ENCODE measurements at regions not wholly inside any gene's neighbourhood (a gene's known extent, or its start where the extent isn't known, plus 50 kb on each side); places are given as distances from the start of the nearest gene placed in this dataset.
"Not testable (repeated sequence)": the region's sequence is repeated elsewhere in the genome, so short reads cannot be mapped to it uniquely, and the experiment has no call there.

DNA sequence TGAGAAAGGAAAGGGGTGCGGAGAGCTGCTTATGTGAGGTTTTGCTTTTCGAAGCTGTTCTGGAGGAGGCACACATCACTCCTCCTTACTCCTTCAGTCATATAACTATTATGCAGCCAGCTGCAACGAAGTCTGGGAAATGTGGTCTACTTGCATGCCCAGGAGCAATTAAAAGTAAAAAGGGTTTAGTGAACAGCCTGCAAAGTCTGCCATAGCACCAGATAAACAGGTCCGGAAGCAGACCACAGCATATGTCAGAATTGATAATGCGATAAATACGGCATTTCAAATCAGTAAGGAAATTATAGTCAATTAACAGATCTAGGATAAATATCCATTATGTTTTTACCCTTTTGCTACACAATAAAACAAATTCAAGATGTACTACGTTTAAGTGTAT is 99.5 kb downstream of the POLR2M start:
- H2AK5ac ChIP-seq (ENCODE audit: insufficient read length, low read length): no peak overlapping the region
- H3K23me2 ChIP-seq (ENCODE audit: insufficient read length, low read depth, low read length, poor library complexity, severe bottlenecking): no peaks in the 10 kb centered on the region
- H4K5ac ChIP-seq (ENCODE audit: insufficient read length, low read depth, low read length): no peak overlapping the region
- no CpG with 5 or more reads among the region's 7 CpGs for WGBS (ENCODE audit: extremely low coverage, insufficient read length, low lambda C conversion rate)
- H2BK20ac ChIP-seq (ENCODE audit: low read depth, low read length, poor library complexity, severe bottlenecking): no peak overlapping the region
- no peak overlapping the region for H4K91ac ChIP-seq (ENCODE audit: insufficient read length, low read depth, low read length)
- H3K9me3 Mint-ChIP-seq: peaks cover 2 to 3% of the 10 kb centered on the region in 2 experiments; a peak in 3 of 5 replicates
- no peak overlapping the region for H4K8ac ChIP-seq (replicated peaks; ENCODE audit: insufficient read length, low read depth, low read length)
- H3K27ac ChIP-seq (ENCODE audit: insufficient read length, low read depth, low read length): no peak overlapping the region
- no peak for DNase-seq
- no peak overlapping the region for H3K4ac ChIP-seq (ENCODE audit: low read depth, low read length)
- no peak overlapping the region for H3K14ac ChIP-seq (ENCODE audit: insufficient read depth, low read length)
- no peak overlapping the region for H3K4me3 Mint-ChIP-seq
- no peaks in the 10 kb centered on the region for H3K27me3 ChIP-seq (ENCODE audit: insufficient read depth, low read length)
- no peaks in the 10 kb centered on the region for H3K9me3 ChIP-seq (ENCODE audit: control insufficient read depth, low read depth, low read length)
- H3K4me1 ChIP-seq (ENCODE audit: insufficient read depth, low read length): no peaks in the 10 kb centered on the region
- H2AFZ ChIP-seq (ENCODE audit: low read length): no peak overlapping the region
- no peak overlapping the region for H2BK120ac ChIP-seq (ENCODE audit: low read depth, low read length, poor library complexity, severe bottlenecking)
- H3K9ac ChIP-seq (ENCODE audit: extremely low read depth, insufficient read length, low read length): no peak overlapping the region
- no peak overlapping the region for H3K56ac ChIP-seq (ENCODE audit: insufficient read length, low read depth, low read length)
- no peaks in the 10 kb centered on the region for H3K79me1 ChIP-seq (ENCODE audit: insufficient read depth, low read depth, low read length, poor library complexity, severe bottlenecking)
- H3K4me1 Mint-ChIP-seq: no peaks in the 10 kb centered on the region
- TF ChIP-seq CTCF (conservative IDR thresholded peaks at IDR 0.05): no peak
- no peak overlapping the region for H2BK12ac ChIP-seq (ENCODE audit: insufficient read length, low read depth, low read length)
- no peaks in the 10 kb centered on the region; the same call in 1 of the 2 replicates for H3K27me3 Mint-ChIP-seq (ENCODE audit: low read depth)
- H3K4me2 ChIP-seq (ENCODE audit: insufficient read depth, insufficient read length, low read length): no peak overlapping the region
- H4K20me1 ChIP-seq (ENCODE audit: control insufficient read depth, insufficient read depth, insufficient read length): no peaks in the 10 kb centered on the region
- H2BK5ac ChIP-seq (ENCODE audit: insufficient read length, low read length): no peak overlapping the region
- no peaks in the 10 kb centered on the region for H3K36me3 Mint-ChIP-seq (ENCODE audit: insufficient read depth in 1 of 3, low read depth in 3 of 3)
- no peak overlapping the region for H3K18ac ChIP-seq (ENCODE audit: insufficient read length, low read depth, low read length)
- H3T11ph ChIP-seq (ENCODE audit: low read length): no peak overlapping the region
- no peak overlapping the region for H3K23ac ChIP-seq (ENCODE audit: insufficient read length, low read depth, low read length)
- H2BK15ac ChIP-seq (ENCODE audit: low read depth, low read length): no peak overlapping the region
- no peaks in the 10 kb centered on the region for H3K79me2 ChIP-seq (ENCODE audit: insufficient read depth, low read length)
- H3K27ac Mint-ChIP-seq: no peak overlapping the region

DNA sequence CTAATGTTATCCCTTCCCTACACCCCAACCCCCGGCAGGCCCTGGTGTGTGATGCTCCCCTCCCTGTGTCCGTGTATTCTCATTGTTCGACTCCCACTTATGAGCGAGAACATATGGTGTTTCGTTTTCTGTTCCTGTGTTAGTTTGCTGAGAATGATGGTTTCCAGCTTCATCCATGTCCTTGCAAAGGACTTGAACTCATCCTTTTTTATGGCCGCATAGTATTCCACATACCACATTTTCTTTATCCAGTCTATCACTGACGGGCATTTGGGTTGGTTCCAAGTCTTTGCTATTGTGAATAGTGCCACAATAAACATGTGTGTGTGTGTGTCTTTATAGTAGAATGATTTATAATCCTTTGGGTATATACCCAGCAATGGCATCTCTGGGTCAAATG is 102.8 kb downstream of the POLR2M start:
- H2BK5ac ChIP-seq (ENCODE audit: insufficient read length, low read length); H2BK12ac ChIP-seq (ENCODE audit: insufficient read length, low read depth, low read length); H3K9me3 ChIP-seq (ENCODE audit: control insufficient read depth, low read depth, low read length); H3K79me1 ChIP-seq (ENCODE audit: insufficient read depth, low read depth, low read length, poor library complexity, severe bottlenecking); H3K27me3 Mint-ChIP-seq (ENCODE audit: low read depth); H3K56ac ChIP-seq (ENCODE audit: insufficient read length, low read depth, low read length); H3K9me3 Mint-ChIP-seq; H4K91ac ChIP-seq (ENCODE audit: insufficient read length, low read depth, low read length); H4K8ac ChIP-seq (replicated peaks; ENCODE audit: insufficient read length, low read depth, low read length); H3K4me1 ChIP-seq (ENCODE audit: insufficient read depth, low read length); H3K27me3 ChIP-seq (ENCODE audit: insufficient read depth, low read length); H4K20me1 ChIP-seq (ENCODE audit: control insufficient read depth, insufficient read depth, insufficient read length); H3K79me2 ChIP-seq (ENCODE audit: insufficient read depth, low read length); H2AK5ac ChIP-seq (ENCODE audit: insufficient read length, low read length); H3T11ph ChIP-seq (ENCODE audit: low read length); H3K18ac ChIP-seq (ENCODE audit: insufficient read length, low read depth, low read length); H2AFZ ChIP-seq (ENCODE audit: low read length); H3K23ac ChIP-seq (ENCODE audit: insufficient read length, low read depth, low read length); H3K14ac ChIP-seq (ENCODE audit: insufficient read depth, low read length); H3K4ac ChIP-seq (ENCODE audit: low read depth, low read length); H3K23me2 ChIP-seq (ENCODE audit: insufficient read length, low read depth, low read length, poor library complexity, severe bottlenecking); H3K4me1 Mint-ChIP-seq; H2BK120ac ChIP-seq (ENCODE audit: low read depth, low read length, poor library complexity, severe bottlenecking); H3K4me2 ChIP-seq (ENCODE audit: insufficient read depth, insufficient read length, low read length); H4K5ac ChIP-seq (ENCODE audit: insufficient read length, low read depth, low read length); H3K4me3 Mint-ChIP-seq; H3K27ac ChIP-seq (ENCODE audit: insufficient read length, low read depth, low read length); DNase-seq; H3K36me3 Mint-ChIP-seq (ENCODE audit: insufficient read depth in 1 of 3, low read depth in 3 of 3); H3K27ac Mint-ChIP-seq; H3K9ac ChIP-seq (ENCODE audit: extremely low read depth, insufficient read length, low read length); H2BK15ac ChIP-seq (ENCODE audit: low read depth, low read length); H2BK20ac ChIP-seq (ENCODE audit: low read depth, low read length, poor library complexity, severe bottlenecking): not testable (repeated sequence)
- WGBS (ENCODE audit: extremely low coverage, insufficient read length, low lambda C conversion rate): no CpG with 5 or more reads among the region's 7 CpGs
